ENCODE measurements at regions not wholly inside any gene's neighbourhood (a gene's known extent, or its start where the extent isn't known, plus 50 kb on each side); places are given as distances from the start of the nearest gene placed in this dataset.

GRCh38 chr1:5453347-5453746 is 538.9 kb downstream of the NPHP4 start:
- no peaks in the 10 kb centered on the region for H3K9me3 ChIP-seq (ENCODE audit: control insufficient read depth, low read length)
- WGBS, 2 experiments (ENCODE audit: insufficient coverage in 2 of 2): 89 to 100% methylated on average over 3 to 5 of the region's 8 CpGs
- H3K4me1 ChIP-seq (ENCODE audit: control insufficient read depth, insufficient read depth, low read length, poor library complexity, severe bottlenecking): no peaks in the 10 kb centered on the region
- no peak overlapping the region for H3K27ac ChIP-seq (ENCODE audit: low read depth, low read length, severe bottlenecking)
- no peak overlapping the region for H3K4me3 ChIP-seq (ENCODE audit: extremely low read depth, insufficient read depth, low read length, poor library complexity, severe bottlenecking)
- H3K36me3 ChIP-seq (ENCODE audit: control insufficient read depth, insufficient read depth, low read length): no peaks in the 10 kb centered on the region

- Histone ChIP-seq H3K9me3 (ENCODE audit: control insufficient read depth, low read length) (no peaks in the 10 kb centered on the region), H3K4me1 (ENCODE audit: control insufficient read depth, insufficient read depth, low read length, poor library complexity, severe bottlenecking) (no peaks in the 10 kb centered on the region), H3K36me3 (ENCODE audit: control insufficient read depth, insufficient read depth, low read length) (no peaks in the 10 kb centered on the region), H3K4me3 (ENCODE audit: extremely low read depth, insufficient read depth, low read length, poor library complexity, severe bottlenecking) (no peak overlapping the region), H3K27ac (ENCODE audit: low read depth, low read length, severe bottlenecking) (no peak overlapping the region)
- 89 to 96% methylated on average over 10 to 11 of the region's 11 CpGs for WGBS, 2 experiments (ENCODE audit: insufficient coverage in 2 of 2)
Observed at GRCh38 chr1:5451671-5452070, 540.6 kb downstream of the NPHP4 start.

GRCh38 chr1:5448486-5448885 is 543.7 kb downstream of the NPHP4 start:
- Histone ChIP-seq H3K4me3 (ENCODE audit: extremely low read depth, insufficient read depth, low read length, poor library complexity, severe bottlenecking) (no peak overlapping the region), H3K9me3 (ENCODE audit: control insufficient read depth, low read length) (no peaks in the 10 kb centered on the region), H3K36me3 (ENCODE audit: control insufficient read depth, insufficient read depth, low read length) (no peaks in the 10 kb centered on the region), H3K27ac (ENCODE audit: low read depth, low read length, severe bottlenecking) (no peak overlapping the region), H3K4me1 (ENCODE audit: control insufficient read depth, insufficient read depth, low read length, poor library complexity, severe bottlenecking) (no peaks in the 10 kb centered on the region)
- 80 to 87% methylated on average over 5 to 6 of the region's 6 CpGs for WGBS, 2 experiments (ENCODE audit: insufficient coverage in 2 of 2)

GRCh38 chr1:5447503-5447960 is 544.7 kb downstream of the NPHP4 start:
- Histone ChIP-seq H3K4me1 (ENCODE audit: control insufficient read depth, insufficient read depth, low read length, poor library complexity, severe bottlenecking) (no peaks in the 10 kb centered on the region), H3K27ac (ENCODE audit: low read depth, low read length, severe bottlenecking) (no peak overlapping the region), H3K9me3 (ENCODE audit: control insufficient read depth, low read length) (no peaks in the 10 kb centered on the region), H3K4me3 (ENCODE audit: extremely low read depth, insufficient read depth, low read length, poor library complexity, severe bottlenecking) (no peak overlapping the region), H3K36me3 (ENCODE audit: control insufficient read depth, insufficient read depth, low read length) (no peaks in the 10 kb centered on the region)
- 93% methylated on average over 2 to 5 of the region's 6 CpGs for WGBS, 2 experiments (ENCODE audit: insufficient coverage in 2 of 2)

- Histone ChIP-seq H3K36me3 (ENCODE audit: control insufficient read depth, insufficient read depth, low read length) (no peaks in the 10 kb centered on the region), H3K4me1 (ENCODE audit: control insufficient read depth, insufficient read depth, low read length, poor library complexity, severe bottlenecking) (no peaks in the 10 kb centered on the region), H3K27ac (ENCODE audit: low read depth, low read length, severe bottlenecking) (no peak overlapping the region), H3K9me3 (ENCODE audit: control insufficient read depth, low read length) (no peaks in the 10 kb centered on the region), H3K4me3 (ENCODE audit: extremely low read depth, insufficient read depth, low read length, poor library complexity, severe bottlenecking) (no peak overlapping the region)
- WGBS, 2 experiments (ENCODE audit: insufficient coverage in 2 of 2): 83 to 88% methylated on average over 6 of the region's 6 CpGs
Observed at GRCh38 chr1:5444396-5444795, 547.8 kb downstream of the NPHP4 start.

- H3K36me3 ChIP-seq (ENCODE audit: control insufficient read depth, insufficient read depth, low read length): no peaks in the 10 kb centered on the region
- H3K4me3 ChIP-seq (ENCODE audit: extremely low read depth, insufficient read depth, low read length, poor library complexity, severe bottlenecking): no peak overlapping the region
- no peaks in the 10 kb centered on the region for H3K4me1 ChIP-seq (ENCODE audit: control insufficient read depth, insufficient read depth, low read length, poor library complexity, severe bottlenecking)
- H3K9me3 ChIP-seq (ENCODE audit: control insufficient read depth, low read length): no peaks in the 10 kb centered on the region
- H3K27ac ChIP-seq (ENCODE audit: low read depth, low read length, severe bottlenecking): no peak overlapping the region
- 92 to 94% methylated on average over 1 to 2 of the region's 2 CpGs for WGBS, 2 experiments (ENCODE audit: insufficient coverage in 2 of 2)
Observed at GRCh38 chr1:5436808-5437207, 555.4 kb downstream of the NPHP4 start.

GRCh38 chr1:5435414-5435813 is 556.8 kb downstream of the NPHP4 start:
- no peaks in the 10 kb centered on the region for H3K4me1 ChIP-seq (ENCODE audit: control insufficient read depth, insufficient read depth, low read length, poor library complexity, severe bottlenecking)
- no peaks in the 10 kb centered on the region for H3K9me3 ChIP-seq (ENCODE audit: control insufficient read depth, low read length)
- 83 to 88% methylated on average over 2 of the region's 6 CpGs for WGBS, 2 experiments (ENCODE audit: insufficient coverage in 2 of 2)
- H3K27ac ChIP-seq (ENCODE audit: low read depth, low read length, severe bottlenecking): no peak overlapping the region
- H3K36me3 ChIP-seq (ENCODE audit: control insufficient read depth, insufficient read depth, low read length): no peaks in the 10 kb centered on the region
- no peak overlapping the region for H3K4me3 ChIP-seq (ENCODE audit: extremely low read depth, insufficient read depth, low read length, poor library complexity, severe bottlenecking)

GRCh38 chr1:5432436-5432835 is 559.8 kb downstream of the NPHP4 start:
- H3K27ac ChIP-seq (ENCODE audit: low read depth, low read length, severe bottlenecking): no peak overlapping the region

GRCh38 chr1:5430911-5431697 is 561.1 kb downstream of the NPHP4 start:
- Histone ChIP-seq H3K27ac (ENCODE audit: low read depth, low read length, severe bottlenecking) (no peak overlapping the region), H3K4me1 (ENCODE audit: control insufficient read depth, insufficient read depth, low read length, poor library complexity, severe bottlenecking) (peaks cover 3% of the 10 kb centered on the region), H3K9me3 (ENCODE audit: control insufficient read depth, low read length) (no peaks in the 10 kb centered on the region), H3K36me3 (ENCODE audit: control insufficient read depth, insufficient read depth, low read length) (no peaks in the 10 kb centered on the region), H3K4me3 (ENCODE audit: extremely low read depth, insufficient read depth, low read length, poor library complexity, severe bottlenecking) (no peak overlapping the region)
- 70 to 86% methylated on average over 8 to 10 of the region's 15 CpGs for WGBS, 2 experiments (ENCODE audit: insufficient coverage in 2 of 2)

More at GRCh38 chr1:5432436-5432835, 559.8 kb downstream of the NPHP4 start:
- no peak overlapping the region for H3K4me3 ChIP-seq (ENCODE audit: extremely low read depth, insufficient read depth, low read length, poor library complexity, severe bottlenecking)
- H3K36me3 ChIP-seq (ENCODE audit: control insufficient read depth, insufficient read depth, low read length): no peaks in the 10 kb centered on the region
- H3K4me1 ChIP-seq (ENCODE audit: control insufficient read depth, insufficient read depth, low read length, poor library complexity, severe bottlenecking): peaks cover 3% of the 10 kb centered on the region
- WGBS, 2 experiments (ENCODE audit: insufficient coverage in 2 of 2): 78 to 83% methylated on average over 4 to 5 of the region's 5 CpGs
- H3K9me3 ChIP-seq (ENCODE audit: control insufficient read depth, low read length): no peaks in the 10 kb centered on the region

- Histone ChIP-seq H3K36me3 (ENCODE audit: control insufficient read depth, insufficient read depth, low read length) (no peaks in the 10 kb centered on the region), H3K9me3 (ENCODE audit: control insufficient read depth, low read length) (no peaks in the 10 kb centered on the region), H3K4me3 (ENCODE audit: extremely low read depth, insufficient read depth, low read length, poor library complexity, severe bottlenecking) (no peak overlapping the region), H3K27ac (ENCODE audit: low read depth, low read length, severe bottlenecking) (no peak overlapping the region), H3K4me1 (ENCODE audit: control insufficient read depth, insufficient read depth, low read length, poor library complexity, severe bottlenecking) (peaks cover 5% of the 10 kb centered on the region)
- 68 to 92% methylated on average over 3 to 4 of the region's 4 CpGs for WGBS, 2 experiments (ENCODE audit: insufficient coverage in 2 of 2)
Observed at GRCh38 chr1:5430136-5430535, 562.1 kb downstream of the NPHP4 start.

- WGBS, 2 experiments (ENCODE audit: insufficient coverage in 2 of 2): 74 to 77% methylated on average over 4 to 6 of the region's 7 CpGs
- no peaks in the 10 kb centered on the region for H3K9me3 ChIP-seq (ENCODE audit: control insufficient read depth, low read length)
Observed at GRCh38 chr1:5428351-5428750, 563.9 kb downstream of the NPHP4 start.

More at GRCh38 chr1:5428351-5428750, 563.9 kb downstream of the NPHP4 start:
- Histone ChIP-seq H3K27ac (ENCODE audit: low read depth, low read length, severe bottlenecking) (no peak overlapping the region), H3K4me1 (ENCODE audit: control insufficient read depth, insufficient read depth, low read length, poor library complexity, severe bottlenecking) (peaks cover 14% of the 10 kb centered on the region), H3K36me3 (ENCODE audit: control insufficient read depth, insufficient read depth, low read length) (no peaks in the 10 kb centered on the region), H3K4me3 (ENCODE audit: extremely low read depth, insufficient read depth, low read length, poor library complexity, severe bottlenecking) (no peak overlapping the region)

All from mesodermal cell (in vitro differentiated cells).